Mesendoderm (in vitro differentiated cells): ENCODE measurements at regions not wholly inside any gene's neighbourhood (a gene's known extent, or its start where the extent isn't known, plus 50 kb on each side); places are given as distances from the start of the nearest gene placed in this dataset.
A peak's percentile ranks its signal among the peaks of the same experiment; 100 is the strongest.

Experiments used
- DNase-seq: peaks from one replicate; pipeline ENCODE4 v3.0.0; 2013
- H2AK5ac ChIP-seq: 2 replicates; pipeline ENCODE4 v1.6.1; 2013; ENCODE audit warnings: low read length, inconsistent platforms
- H2BK120ac ChIP-seq: 2 replicates; pipeline ENCODE4 v1.6.1; 2013; ENCODE audit warnings: low read depth, mild to moderate bottlenecking, low read length, moderate library complexity, mixed read lengths
- H2BK15ac ChIP-seq: replicated peaks from 2 replicates; pipeline ENCODE4 v1.6.1; 2013; ENCODE audit warnings: low read depth, mild to moderate bottlenecking, moderate library complexity
- H2BK5ac ChIP-seq: 2 replicates; pipeline ENCODE4 v1.6.1; 2013; ENCODE audit warnings: low read length, inconsistent platforms
- H3K18ac ChIP-seq: 2 replicates; pipeline ENCODE4 v1.6.1; 2013; ENCODE audit warnings: mild to moderate bottlenecking, low read length, mixed read lengths
- H3K23ac ChIP-seq: one replicate; pipeline ENCODE4 v1.6.1; 2013; ENCODE audit warnings: low read length
- H3K27ac ChIP-seq: 2 replicates; pipeline ENCODE4 v1.5.1; 2013; ENCODE audit warnings: low read depth, mild to moderate bottlenecking, inconsistent platforms, low read length, moderate library complexity
- H3K27me3 ChIP-seq: 2 replicates; pipeline ENCODE4 v1.6.1; 2013; ENCODE audit warnings: low read length, control low read depth, mild to moderate bottlenecking, inconsistent platforms; ENCODE audit not compliant: insufficient read depth, poor library complexity
- H3K36me3 ChIP-seq: 2 replicates; pipeline ENCODE4 v1.6.1; 2013; ENCODE audit warnings: low read length, inconsistent platforms; ENCODE audit not compliant: control insufficient read depth, insufficient read depth
- H3K4ac ChIP-seq: one replicate; pipeline ENCODE4 v1.6.1; 2013; ENCODE audit warnings: low read depth, mild to moderate bottlenecking, low read length, moderate library complexity
- H3K4me1 ChIP-seq: 2 replicates; pipeline ENCODE4 v1.6.1; 2013; ENCODE audit warnings: low read depth, low read length, inconsistent platforms; ENCODE audit not compliant: control insufficient read depth
- H3K4me2 ChIP-seq: 2 replicates; pipeline ENCODE4 v1.6.1; 2013; ENCODE audit warnings: low read length
- H3K4me3 ChIP-seq: 2 replicates; pipeline ENCODE4 v1.5.1; 2013; ENCODE audit warnings: mild to moderate bottlenecking, low read length
- H3K56ac ChIP-seq: one replicate; pipeline ENCODE4 v1.6.1; 2013; ENCODE audit warnings: low read length
- H3K79me1 ChIP-seq: 2 replicates; pipeline ENCODE4 v1.6.1; 2013; ENCODE audit warnings: low read length, inconsistent platforms
- H3K79me2 ChIP-seq: 2 replicates; pipeline ENCODE4 v1.6.1; 2013; ENCODE audit warnings: mild to moderate bottlenecking, low read length; ENCODE audit not compliant: control insufficient read depth, insufficient read depth
- H3K9ac ChIP-seq: 2 replicates; pipeline ENCODE4 v1.6.1; 2013; ENCODE audit warnings: low read length, inconsistent platforms
- H4K5ac ChIP-seq: one replicate; pipeline ENCODE4 v1.6.1; 2013; ENCODE audit warnings: low read length
- H4K8ac ChIP-seq: one replicate; pipeline ENCODE4 v1.6.1; 2013; ENCODE audit warnings: low read depth, mild to moderate bottlenecking, control low read depth, low read length, moderate library complexity
- WGBS: extraction: QIAGEN DNeasy Blood & Tissue Kit; methylation state at CpG from one replicate; pipeline ENCODE4 v1.1.7; 2013; ENCODE audit warnings: low lambda C conversion rate, missing lambda C conversion rate; ENCODE audit not compliant: insufficient coverage; ENCODE audit errors: extremely low coverage; 5-methylcytosine and 5-hydroxymethylcytosine counted together

GRCh38 chr11:130581646-130582045, 133.2 kb downstream of the ADAMTS15 start:
- H2BK5ac ChIP-seq, result peak overlapping the region; percentile 33

GRCh38 chr11:130582176-130582575, 133.7 kb downstream of the ADAMTS15 start:
- no CpG with 5 or more reads among the region's 5 CpGs for WGBS
- no peak overlapping the region for H4K8ac ChIP-seq
- H3K4ac ChIP-seq, result peak overlapping the region; percentile 87

More at GRCh38 chr11:130581646-130582045, 133.2 kb downstream of the ADAMTS15 start:
- H3K4me3 ChIP-seq, result no peak overlapping the region
- WGBS, result no CpG with 5 or more reads among the region's 2 CpGs
- H3K23ac ChIP-seq, result no peak overlapping the region
- H4K8ac ChIP-seq, result no peak overlapping the region
- H2AK5ac ChIP-seq, result no peak overlapping the region
- H3K27ac ChIP-seq, result peak overlapping the region; percentile 34
- H3K4me1 ChIP-seq, result peaks cover 22% of the 10 kb centered on the region
- H3K4ac ChIP-seq, result no peak overlapping the region
- peak overlapping the region; percentile 15 for H3K56ac ChIP-seq
- H4K5ac ChIP-seq, result no peak overlapping the region
- peak overlapping the region; percentile 40 for H3K18ac ChIP-seq
- peak; percentile 27 for DNase-seq
- H3K79me2 ChIP-seq, result no peaks in the 10 kb centered on the region
- no peaks in the 10 kb centered on the region for H3K27me3 ChIP-seq
- no peak overlapping the region for H3K4me2 ChIP-seq
- no peaks in the 10 kb centered on the region for H3K36me3 ChIP-seq
- H2BK120ac ChIP-seq, result no peak overlapping the region
- no peaks in the 10 kb centered on the region for H3K79me1 ChIP-seq
- no peak overlapping the region for H3K9ac ChIP-seq
- H2BK15ac ChIP-seq, result no peak overlapping the region

GRCh38 chr11:130582981-130583380, 134.5 kb downstream of the ADAMTS15 start:
- H3K23ac ChIP-seq, result no peak overlapping the region
- no peak overlapping the region for H3K9ac ChIP-seq
- H2BK15ac ChIP-seq, result no peak overlapping the region
- no peak overlapping the region for H3K4ac ChIP-seq
- H3K4me2 ChIP-seq, result no peak overlapping the region
- H3K27me3 ChIP-seq, result no peaks in the 10 kb centered on the region
- no peak overlapping the region for H4K5ac ChIP-seq
- no peak overlapping the region for H3K56ac ChIP-seq
- peak overlapping the region; percentile 47 for H2BK5ac ChIP-seq
- H3K27ac ChIP-seq, result no peak overlapping the region
- peaks cover 22% of the 10 kb centered on the region for H3K4me1 ChIP-seq
- no CpG with 5 or more reads among the region's 2 CpGs for WGBS
- H3K36me3 ChIP-seq, result no peaks in the 10 kb centered on the region
- no peak overlapping the region for H2BK120ac ChIP-seq
- H3K4me3 ChIP-seq, result no peak overlapping the region
- no peak for DNase-seq
- H2AK5ac ChIP-seq, result peak overlapping the region; percentile 54
- H3K18ac ChIP-seq, result no peak overlapping the region
- no peaks in the 10 kb centered on the region for H3K79me2 ChIP-seq
- no peak overlapping the region for H4K8ac ChIP-seq
- no peaks in the 10 kb centered on the region for H3K79me1 ChIP-seq

More at GRCh38 chr11:130582176-130582575, 133.7 kb downstream of the ADAMTS15 start:
- peak overlapping the region; percentile 37 for H2BK15ac ChIP-seq
- no peaks in the 10 kb centered on the region for H3K27me3 ChIP-seq
- peak overlapping the region; percentile 25 for H3K18ac ChIP-seq
- peak overlapping the region; percentile 65 for H2BK120ac ChIP-seq
- H3K4me1 ChIP-seq, result peaks cover 22% of the 10 kb centered on the region
- no peaks in the 10 kb centered on the region for H3K36me3 ChIP-seq
- no peak overlapping the region for H3K9ac ChIP-seq
- DNase-seq, result no peak
- no peak overlapping the region for H3K4me3 ChIP-seq
- peak overlapping the region; percentile 71 for H2BK5ac ChIP-seq
- H3K56ac ChIP-seq, result peak overlapping the region; percentile 69
- no peak overlapping the region for H4K5ac ChIP-seq
- no peaks in the 10 kb centered on the region for H3K79me1 ChIP-seq
- no peak overlapping the region for H3K4me2 ChIP-seq
- peak overlapping the region; percentile 73 for H2AK5ac ChIP-seq
- H3K23ac ChIP-seq, result no peak overlapping the region
- H3K79me2 ChIP-seq, result no peaks in the 10 kb centered on the region
- no peak overlapping the region for H3K27ac ChIP-seq

- Histone ChIP-seq H3K27me3 (no peaks in the 10 kb centered on the region), H3K36me3 (no peaks in the 10 kb centered on the region), H3K79me1 (no peaks in the 10 kb centered on the region), H2BK15ac (no peak overlapping the region), H3K56ac (no peak overlapping the region), H4K5ac (no peak overlapping the region), H3K4me2 (no peak overlapping the region), H2BK120ac (no peak overlapping the region), H3K23ac (no peak overlapping the region), H2AK5ac (no peak overlapping the region), H3K4ac (no peak overlapping the region), H3K4me1 (peaks cover 22% of the 10 kb centered on the region), H4K8ac (no peak overlapping the region), H3K18ac (peak overlapping the region; percentile 61), H3K27ac (no peak overlapping the region), H3K79me2 (no peaks in the 10 kb centered on the region), H3K9ac (no peak overlapping the region), H3K4me3 (no peak overlapping the region), H2BK5ac (no peak overlapping the region)
- no peak for DNase-seq
- WGBS, result no CpG with 5 or more reads among the region's 4 CpGs
Observed at GRCh38 chr11:130583801-130584211, 135.4 kb downstream of the ADAMTS15 start.

GRCh38 chr11:130585545-130585944, 137.1 kb downstream of the ADAMTS15 start:
- Histone ChIP-seq H2BK5ac (no peak overlapping the region), H2BK15ac (no peak overlapping the region)
- no CpG with 5 or more reads among the region's 5 CpGs for WGBS

GRCh38 chr11:130587658-130588057, 139.2 kb downstream of the ADAMTS15 start:
- Histone ChIP-seq H2BK15ac (no peak overlapping the region), H3K36me3 (no peaks in the 10 kb centered on the region), H2AK5ac (no peak overlapping the region), H3K4me3 (no peak overlapping the region), H4K8ac (no peak overlapping the region), H3K4ac (no peak overlapping the region), H3K56ac (no peak overlapping the region), H3K27me3 (no peaks in the 10 kb centered on the region), H3K9ac (no peak overlapping the region), H3K27ac (no peak overlapping the region), H3K4me2 (no peak overlapping the region), H3K18ac (no peak overlapping the region), H3K4me1 (peaks cover 3% of the 10 kb centered on the region), H3K23ac (no peak overlapping the region), H2BK5ac (no peak overlapping the region), H2BK120ac (no peak overlapping the region), H3K79me1 (no peaks in the 10 kb centered on the region), H3K79me2 (no peaks in the 10 kb centered on the region), H4K5ac (no peak overlapping the region)
- WGBS, result no CpG with 5 or more reads among the region's 4 CpGs
- no peak for DNase-seq

More at GRCh38 chr11:130585545-130585944, 137.1 kb downstream of the ADAMTS15 start:
- H3K79me2 ChIP-seq, result no peaks in the 10 kb centered on the region
- H2BK120ac ChIP-seq, result no peak overlapping the region
- no peak overlapping the region for H4K8ac ChIP-seq
- H3K18ac ChIP-seq, result no peak overlapping the region
- no peaks in the 10 kb centered on the region for H3K36me3 ChIP-seq
- peaks cover 17% of the 10 kb centered on the region for H3K4me1 ChIP-seq
- DNase-seq, result peak; percentile 28
- no peak overlapping the region for H3K4me2 ChIP-seq
- H3K4me3 ChIP-seq, result no peak overlapping the region
- H4K5ac ChIP-seq, result no peak overlapping the region
- no peak overlapping the region for H3K23ac ChIP-seq
- H3K4ac ChIP-seq, result no peak overlapping the region
- H3K56ac ChIP-seq, result no peak overlapping the region
- H3K9ac ChIP-seq, result no peak overlapping the region
- no peaks in the 10 kb centered on the region for H3K79me1 ChIP-seq
- no peak overlapping the region for H2AK5ac ChIP-seq
- H3K27ac ChIP-seq, result no peak overlapping the region
- no peaks in the 10 kb centered on the region for H3K27me3 ChIP-seq
